Esophagus (tissue), 2 donors: ENCODE measurements at regions not wholly inside any gene's neighbourhood (a gene's known extent, or its start where the extent isn't known, plus 50 kb on each side); places are given as distances from the start of the nearest gene placed in this dataset.

ENCODE experiments used
- H3K27ac ChIP-seq, 2 donors: one replicate each; pipeline ENCODE4 v1.5.1; 2013; ENCODE audit warnings: low read depth in 2 of 2, mild to moderate bottlenecking in 2 of 2, inconsistent platforms in 1 of 2, low read length in 1 of 2, moderate library complexity in 1 of 2
- H3K27me3 ChIP-seq, 2 donors: one replicate each; pipeline ENCODE4 v1.6.1; 2013; ENCODE audit warnings: low read length in 2 of 2, control low read depth in 1 of 2, mild to moderate bottlenecking in 1 of 2; ENCODE audit not compliant: insufficient read depth in 2 of 2, control insufficient read depth in 1 of 2
- H3K36me3 ChIP-seq, 2 donors: one replicate each; pipeline ENCODE4 v1.6.1; 2013; ENCODE audit warnings: low read length in 1 of 2; ENCODE audit not compliant: control insufficient read depth in 2 of 2, insufficient read depth in 2 of 2
- H3K4me1 ChIP-seq, 2 donors: one replicate each; pipeline ENCODE4 v1.6.1; 2013; ENCODE audit warnings: low read length in 1 of 2; ENCODE audit not compliant: control insufficient read depth in 2 of 2, insufficient read depth in 2 of 2
- H3K4me3 ChIP-seq, 2 donors: one replicate each; pipeline ENCODE4 v1.5.1; 2013; ENCODE audit warnings: low read length in 2 of 2, mild to moderate bottlenecking in 2 of 2, low read depth in 1 of 2, moderate library complexity in 1 of 2
- H3K9me3 ChIP-seq, 2 donors: one replicate each; pipeline ENCODE4 v1.6.1; 2013; ENCODE audit warnings: mild to moderate bottlenecking in 2 of 2, low read depth in 1 of 2, low read length in 1 of 2, moderate library complexity in 1 of 2; ENCODE audit not compliant: control insufficient read depth in 2 of 2, insufficient read depth in 1 of 2
- WGBS, 2 donors: extraction: QIAGEN DNeasy Blood & Tissue Kit; methylation state at CpG; one replicate each; pipeline ENCODE4 v1.1.7; 2013; 5-methylcytosine and 5-hydroxymethylcytosine counted together
- donor health status: healthy with polysubstance abuse.
- donor health status: Bipolar disorder and iron deficiency.

GRCh38 chr7:34207810-34208209 is 302.5 kb downstream of the BMPER start:
- Histone ChIP-seq H3K36me3 (no peaks in the 10 kb centered on the region), H3K27ac (no peak overlapping the region), H3K27me3 (no peaks in the 10 kb centered on the region), H3K4me1 (no peaks in the 10 kb centered on the region), H3K9me3 (no peaks in the 10 kb centered on the region), H3K4me3 (no peak overlapping the region)
- 83 to 85% methylated on average over 5 of the region's 5 CpGs for WGBS, 2 donors

GRCh38 chr7:34208878-34209621 is 303.7 kb downstream of the BMPER start:
- no peaks in the 10 kb centered on the region for H3K9me3 ChIP-seq
- no peak overlapping the region for H3K4me3 ChIP-seq
- H3K36me3 ChIP-seq: no peaks in the 10 kb centered on the region
- H3K27ac ChIP-seq: no peak overlapping the region
- no peaks in the 10 kb centered on the region for H3K4me1 ChIP-seq
- WGBS, 2 donors: 71% methylated on average over 5 of the region's 5 CpGs
- H3K27me3 ChIP-seq: no peaks in the 10 kb centered on the region

- Histone ChIP-seq H3K4me3 (no peak overlapping the region), H3K9me3 (no peaks in the 10 kb centered on the region), H3K36me3 (no peaks in the 10 kb centered on the region), H3K4me1 (no peaks in the 10 kb centered on the region), H3K27ac (no peak overlapping the region), H3K27me3 (no peaks in the 10 kb centered on the region)
These were observed 305.7 kb downstream of the BMPER start for GRCh38 chr7:34211018-34211417.

DNA sequence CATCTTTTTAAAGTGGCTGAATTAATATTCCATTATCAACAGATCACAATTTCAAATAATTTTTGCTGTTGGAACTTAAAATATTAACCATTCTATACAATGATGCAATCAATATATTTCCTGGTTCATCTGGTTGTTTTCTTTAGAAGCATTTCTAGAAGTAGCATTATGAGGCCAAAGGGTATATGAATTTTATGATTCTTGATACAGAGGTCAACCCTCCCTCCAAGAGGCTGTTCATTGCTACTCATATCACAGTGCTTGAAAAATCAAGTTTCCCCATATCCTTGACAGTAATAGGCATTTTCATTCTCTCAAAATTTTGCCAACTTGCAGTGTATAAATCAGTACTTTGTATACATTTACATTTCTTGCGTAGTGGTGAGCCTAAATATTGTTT is 312.6 kb downstream of the BMPER start:
- no peaks in the 10 kb centered on the region for H3K4me1 ChIP-seq
- no peaks in the 10 kb centered on the region for H3K9me3 ChIP-seq
- H3K27ac ChIP-seq: no peak overlapping the region
- H3K4me3 ChIP-seq: no peak overlapping the region
- WGBS, 2 donors: 75 to 79% methylated on average over 1 of the region's 1 CpG
- H3K27me3 ChIP-seq: no peaks in the 10 kb centered on the region
- no peaks in the 10 kb centered on the region for H3K36me3 ChIP-seq

GRCh38 chr7:34219153-34219718 is 313.9 kb downstream of the BMPER start:
- WGBS, 2 donors: 61 to 66% methylated on average over 3 of the region's 3 CpGs
- H3K27ac ChIP-seq: no peak overlapping the region
- H3K36me3 ChIP-seq: no peaks in the 10 kb centered on the region
- H3K9me3 ChIP-seq: no peaks in the 10 kb centered on the region
- no peak overlapping the region for H3K4me3 ChIP-seq
- no peaks in the 10 kb centered on the region for H3K27me3 ChIP-seq
- H3K4me1 ChIP-seq: no peaks in the 10 kb centered on the region

- Histone ChIP-seq H3K4me1 (no peaks in the 10 kb centered on the region), H3K36me3 (no peaks in the 10 kb centered on the region), H3K27me3 (no peaks in the 10 kb centered on the region), H3K9me3 (no peaks in the 10 kb centered on the region), H3K27ac (no peak overlapping the region), H3K4me3 (no peak overlapping the region)
- 66% methylated on average over 4 of the region's 4 CpGs for WGBS, 2 donors
These were observed 315.3 kb downstream of the BMPER start for GRCh38 chr7:34220506-34221185.

DNA sequence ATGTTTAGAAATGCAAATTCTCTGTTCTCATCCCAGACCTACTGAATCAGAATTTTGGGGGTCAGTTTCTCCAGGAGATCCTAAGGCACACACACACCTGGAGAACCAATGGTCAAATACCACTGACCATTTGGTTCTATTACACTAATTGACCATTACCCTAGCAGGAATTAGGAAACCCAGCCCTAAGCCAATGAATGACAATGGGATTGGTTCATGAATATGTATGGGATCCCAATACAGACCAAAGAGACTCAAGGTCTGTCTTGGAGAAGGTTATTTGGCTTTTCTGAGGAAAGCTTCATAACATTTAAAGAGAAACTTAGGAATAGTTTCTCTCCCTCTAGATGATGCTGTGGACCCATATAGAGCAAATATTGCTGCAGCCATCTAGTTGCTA is 317.0 kb downstream of the BMPER start:
- Histone ChIP-seq H3K4me1 (no peaks in the 10 kb centered on the region), H3K36me3 (no peaks in the 10 kb centered on the region), H3K4me3 (no peak overlapping the region), H3K27me3 (no peaks in the 10 kb centered on the region), H3K27ac (no peak overlapping the region), H3K9me3 (peaks cover 0 to 2% of the 10 kb centered on the region in 2 donors)

DNA sequence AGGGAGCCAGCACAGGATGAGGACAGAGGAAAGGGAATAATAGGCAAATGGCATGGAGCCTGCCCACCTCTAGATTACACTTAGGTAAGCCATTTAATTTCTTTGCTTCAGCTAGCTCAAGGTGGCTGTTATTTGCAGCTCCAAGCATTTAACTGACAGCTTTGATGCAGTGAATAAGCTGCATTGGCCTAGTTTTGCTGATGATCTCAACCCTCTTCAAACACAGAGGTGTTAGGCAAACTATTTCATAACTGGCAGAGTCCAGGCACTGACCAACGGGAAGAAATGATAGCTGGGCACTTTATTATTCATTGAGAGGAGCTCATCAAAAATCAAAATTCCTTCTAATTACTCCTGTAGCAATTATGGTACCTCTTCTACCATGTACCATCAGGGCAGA is 317.4 kb downstream of the BMPER start:
- Histone ChIP-seq H3K9me3 (peaks cover 0 to 2% of the 10 kb centered on the region in 2 donors), H3K36me3 (no peaks in the 10 kb centered on the region), H3K4me3 (no peak overlapping the region), H3K4me1 (no peaks in the 10 kb centered on the region), H3K27me3 (no peaks in the 10 kb centered on the region), H3K27ac (no peak overlapping the region)
- 36 to 55% methylated on average over 1 of the region's 1 CpG for WGBS, 2 donors

- no peak overlapping the region for H3K4me3 ChIP-seq
- WGBS, 2 donors: 50 to 58% methylated on average over 1 of the region's 1 CpG
- no peaks in the 10 kb centered on the region for H3K27me3 ChIP-seq
- H3K9me3 ChIP-seq: peaks cover 0 to 2% of the 10 kb centered on the region in 2 donors
- H3K27ac ChIP-seq: no peak overlapping the region
- no peaks in the 10 kb centered on the region for H3K36me3 ChIP-seq
- no peaks in the 10 kb centered on the region for H3K4me1 ChIP-seq
These were observed 318.9 kb downstream of the BMPER start for GRCh38 chr7:34224281-34224680.

- H3K27me3 ChIP-seq: no peaks in the 10 kb centered on the region
- H3K36me3 ChIP-seq: no peaks in the 10 kb centered on the region
- 63 to 71% methylated on average over 5 of the region's 5 CpGs for WGBS, 2 donors
- no peaks in the 10 kb centered on the region for H3K4me1 ChIP-seq
- no peak overlapping the region for H3K27ac ChIP-seq
- H3K9me3 ChIP-seq: peaks cover 0 to 2% of the 10 kb centered on the region in 2 donors
- no peak overlapping the region for H3K4me3 ChIP-seq
These were observed 319.9 kb downstream of the BMPER start for GRCh38 chr7:34225193-34225592.
